ENCODE measurements at regions not wholly inside any gene's neighbourhood (a gene's known extent, or its start where the extent isn't known, plus 50 kb on each side); places are given as distances from the start of the nearest gene placed in this dataset.

DNA sequence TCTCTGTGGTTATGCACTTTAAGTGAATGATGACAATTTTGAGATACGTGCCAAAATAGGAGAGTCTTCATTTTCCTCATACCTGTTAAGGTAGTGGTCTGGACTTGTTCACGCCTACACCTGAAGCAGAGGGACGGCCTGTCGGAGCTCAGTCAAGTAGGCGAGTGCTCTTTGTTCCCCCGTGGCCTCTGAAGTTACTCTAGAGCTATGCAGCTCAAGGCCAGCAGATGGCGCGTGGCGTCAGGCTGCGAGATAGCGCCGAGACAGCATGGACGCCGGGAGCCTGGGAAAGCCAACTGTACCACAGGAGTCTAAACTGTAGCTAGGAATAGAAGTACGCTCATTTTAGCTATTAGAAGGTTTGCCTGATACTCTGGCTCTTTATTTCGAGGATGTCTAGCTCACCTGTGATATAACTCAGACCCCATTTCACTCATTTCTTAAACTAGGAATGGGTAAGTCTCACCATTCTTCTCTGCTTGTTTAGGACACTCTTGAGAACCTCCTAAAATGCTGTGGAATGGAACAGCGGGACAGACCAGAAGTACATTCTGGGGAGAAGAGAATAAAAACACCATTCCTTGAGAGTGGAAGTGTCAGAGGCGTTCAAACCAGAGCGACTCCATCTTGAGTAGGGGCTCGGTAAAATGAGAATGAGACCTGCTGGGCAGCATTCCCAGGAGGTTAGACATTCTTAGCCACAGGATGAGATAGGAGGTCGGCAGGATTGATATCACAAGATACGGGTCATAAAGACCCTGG lies 267.4 kb upstream of the HMGA2 start (continued):
- TF ChIP-seq, protein P1, sequence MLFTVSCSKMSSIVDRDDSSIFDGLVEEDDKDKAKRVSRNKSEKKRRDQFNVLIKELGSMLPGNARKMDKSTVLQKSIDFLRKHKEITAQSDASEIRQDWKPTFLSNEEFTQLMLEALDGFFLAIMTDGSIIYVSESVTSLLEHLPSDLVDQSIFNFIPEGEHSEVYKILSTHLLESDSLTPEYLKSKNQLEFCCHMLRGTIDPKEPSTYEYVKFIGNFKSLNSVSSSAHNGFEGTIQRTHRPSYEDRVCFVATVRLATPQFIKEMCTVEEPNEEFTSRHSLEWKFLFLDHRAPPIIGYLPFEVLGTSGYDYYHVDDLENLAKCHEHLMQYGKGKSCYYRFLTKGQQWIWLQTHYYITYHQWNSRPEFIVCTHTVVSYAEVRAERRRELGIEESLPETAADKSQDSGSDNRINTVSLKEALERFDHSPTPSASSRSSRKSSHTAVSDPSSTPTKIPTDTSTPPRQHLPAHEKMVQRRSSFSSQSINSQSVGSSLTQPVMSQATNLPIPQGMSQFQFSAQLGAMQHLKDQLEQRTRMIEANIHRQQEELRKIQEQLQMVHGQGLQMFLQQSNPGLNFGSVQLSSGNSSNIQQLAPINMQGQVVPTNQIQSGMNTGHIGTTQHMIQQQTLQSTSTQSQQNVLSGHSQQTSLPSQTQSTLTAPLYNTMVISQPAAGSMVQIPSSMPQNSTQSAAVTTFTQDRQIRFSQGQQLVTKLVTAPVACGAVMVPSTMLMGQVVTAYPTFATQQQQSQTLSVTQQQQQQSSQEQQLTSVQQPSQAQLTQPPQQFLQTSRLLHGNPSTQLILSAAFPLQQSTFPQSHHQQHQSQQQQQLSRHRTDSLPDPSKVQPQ (CRISPR knock-in tag; IDR thresholded peaks at IDR 0.05; ENCODE audit: borderline replicate concordance) = no peak
- peak; percentile 55 for TF ChIP-seq RB1 (IDR thresholded peaks at IDR 0.05; ENCODE audit: low read depth)
- TF ChIP-seq ZNF24 (IDR thresholded peaks at IDR 0.05) = no peak
- peak; percentile 92 for TF ChIP-seq SMC3 (conservative IDR thresholded peaks at IDR 0.05; ENCODE audit: insufficient read depth, low read depth, low read length)
- no peak for TF ChIP-seq ILF3 (IDR thresholded peaks at IDR 0.05; ENCODE audit: borderline replicate concordance)
- TF ChIP-seq, protein P2, sequence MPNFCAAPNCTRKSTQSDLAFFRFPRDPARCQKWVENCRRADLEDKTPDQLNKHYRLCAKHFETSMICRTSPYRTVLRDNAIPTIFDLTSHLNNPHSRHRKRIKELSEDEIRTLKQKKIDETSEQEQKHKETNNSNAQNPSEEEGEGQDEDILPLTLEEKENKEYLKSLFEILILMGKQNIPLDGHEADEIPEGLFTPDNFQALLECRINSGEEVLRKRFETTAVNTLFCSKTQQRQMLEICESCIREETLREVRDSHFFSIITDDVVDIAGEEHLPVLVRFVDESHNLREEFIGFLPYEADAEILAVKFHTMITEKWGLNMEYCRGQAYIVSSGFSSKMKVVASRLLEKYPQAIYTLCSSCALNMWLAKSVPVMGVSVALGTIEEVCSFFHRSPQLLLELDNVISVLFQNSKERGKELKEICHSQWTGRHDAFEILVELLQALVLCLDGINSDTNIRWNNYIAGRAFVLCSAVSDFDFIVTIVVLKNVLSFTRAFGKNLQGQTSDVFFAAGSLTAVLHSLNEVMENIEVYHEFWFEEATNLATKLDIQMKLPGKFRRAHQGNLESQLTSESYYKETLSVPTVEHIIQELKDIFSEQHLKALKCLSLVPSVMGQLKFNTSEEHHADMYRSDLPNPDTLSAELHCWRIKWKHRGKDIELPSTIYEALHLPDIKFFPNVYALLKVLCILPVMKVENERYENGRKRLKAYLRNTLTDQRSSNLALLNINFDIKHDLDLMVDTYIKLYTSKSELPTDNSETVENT (CRISPR knock-in tag; IDR thresholded peaks at IDR 0.05) = no peak
- TF ChIP-seq, protein P3, sequence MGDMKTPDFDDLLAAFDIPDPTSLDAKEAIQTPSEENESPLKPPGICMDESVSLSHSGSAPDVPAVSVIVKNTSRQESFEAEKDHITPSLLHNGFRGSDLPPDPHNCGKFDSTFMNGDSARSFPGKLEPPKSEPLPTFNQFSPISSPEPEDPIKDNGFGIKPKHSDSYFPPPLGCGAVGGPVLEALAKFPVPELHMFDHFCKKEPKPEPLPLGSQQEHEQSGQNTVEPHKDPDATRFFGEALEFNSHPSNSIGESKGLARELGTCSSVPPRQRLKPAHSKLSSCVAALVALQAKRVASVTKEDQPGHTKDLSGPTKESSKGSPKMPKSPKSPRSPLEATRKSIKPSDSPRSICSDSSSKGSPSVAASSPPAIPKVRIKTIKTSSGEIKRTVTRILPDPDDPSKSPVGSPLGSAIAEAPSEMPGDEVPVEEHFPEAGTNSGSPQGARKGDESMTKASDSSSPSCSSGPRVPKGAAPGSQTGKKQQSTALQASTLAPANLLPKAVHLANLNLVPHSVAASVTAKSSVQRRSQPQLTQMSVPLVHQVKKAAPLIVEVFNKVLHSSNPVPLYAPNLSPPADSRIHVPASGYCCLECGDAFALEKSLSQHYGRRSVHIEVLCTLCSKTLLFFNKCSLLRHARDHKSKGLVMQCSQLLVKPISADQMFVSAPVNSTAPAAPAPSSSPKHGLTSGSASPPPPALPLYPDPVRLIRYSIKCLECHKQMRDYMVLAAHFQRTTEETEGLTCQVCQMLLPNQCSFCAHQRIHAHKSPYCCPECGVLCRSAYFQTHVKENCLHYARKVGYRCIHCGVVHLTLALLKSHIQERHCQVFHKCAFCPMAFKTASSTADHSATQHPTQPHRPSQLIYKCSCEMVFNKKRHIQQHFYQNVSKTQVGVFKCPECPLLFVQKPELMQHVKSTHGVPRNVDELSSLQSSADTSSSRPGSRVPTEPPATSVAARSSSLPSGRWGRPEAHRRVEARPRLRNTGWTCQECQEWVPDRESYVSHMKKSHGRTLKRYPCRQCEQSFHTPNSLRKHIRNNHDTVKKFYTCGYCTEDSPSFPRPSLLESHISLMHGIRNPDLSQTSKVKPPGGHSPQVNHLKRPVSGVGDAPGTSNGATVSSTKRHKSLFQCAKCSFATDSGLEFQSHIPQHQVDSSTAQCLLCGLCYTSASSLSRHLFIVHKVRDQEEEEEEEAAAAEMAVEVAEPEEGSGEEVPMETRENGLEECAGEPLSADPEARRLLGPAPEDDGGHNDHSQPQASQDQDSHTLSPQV (IDR thresholded peaks at IDR 0.05) = peak; percentile 39; the same call in 1 of the 2 replicates
